Inflammatory macrophage (primary cell): ENCODE measurements at regions not wholly inside any gene's neighbourhood (a gene's known extent, or its start where the extent isn't known, plus 50 kb on each side); places are given as distances from the start of the nearest gene placed in this dataset.
"Not testable (repeated sequence)": the region's sequence is repeated elsewhere in the genome, so short reads cannot be mapped to it uniquely, and the experiment has no call there.

Source experiments
- DNase-seq, 2 donors: peaks; one replicate each; pipeline ENCODE4 v3.0.0-alpha.2; 2020 to 2022

DNA sequence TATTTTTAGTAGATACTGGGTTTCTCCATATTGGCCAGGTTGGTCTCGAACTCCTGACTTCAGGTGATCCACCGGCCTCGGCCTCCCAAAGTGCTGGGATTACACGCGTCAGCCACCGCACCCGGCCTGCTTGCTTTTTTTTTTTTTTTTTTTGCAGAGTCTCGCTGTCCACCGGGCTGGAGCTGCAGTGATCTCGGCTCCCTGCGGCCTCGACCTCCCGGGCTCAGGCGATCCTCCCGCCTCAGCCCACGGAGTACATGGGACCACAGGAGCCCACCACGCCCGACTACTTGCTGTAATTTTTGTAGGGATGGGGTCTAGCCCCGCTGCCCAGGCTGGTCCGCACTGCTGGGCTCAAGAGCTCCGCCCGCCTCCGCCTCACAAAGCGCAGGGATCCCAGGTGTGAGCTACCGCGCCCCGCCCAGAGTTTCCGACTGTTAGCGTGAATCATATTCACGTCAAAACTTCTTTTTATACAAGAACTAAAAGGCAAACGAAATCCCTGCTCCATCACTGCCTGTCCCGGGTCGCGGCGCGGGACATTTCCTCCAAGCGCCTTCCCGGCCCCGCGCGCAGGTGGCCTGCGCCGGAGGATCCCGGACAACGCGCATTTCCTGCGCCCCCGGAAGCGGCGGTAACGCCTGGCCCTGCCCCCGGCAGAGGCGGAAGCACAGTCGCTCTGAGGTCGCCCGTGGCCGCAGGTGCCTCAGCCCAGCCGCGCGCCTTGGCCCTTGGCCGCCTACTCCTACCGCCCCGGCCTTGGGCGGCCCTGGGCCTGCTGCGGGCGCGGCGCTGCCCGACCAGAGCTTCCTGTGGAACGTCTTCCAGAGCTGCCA is 50.9 kb upstream of the APOD start:
- DNase-seq: not testable (repeated sequence)
